HUES64 (cell line): ENCODE measurements at regions not wholly inside any gene's neighbourhood (a gene's known extent, or its start where the extent isn't known, plus 50 kb on each side); places are given as distances from the start of the nearest gene placed in this dataset.
"Not testable (repeated sequence)": the region's sequence is repeated elsewhere in the genome, so short reads cannot be mapped to it uniquely, and the experiment has no call there.

Experiments
- H3K27ac ChIP-seq: 2 replicates; pipeline ENCODE4 v1.7.0; 2013; ENCODE audit warnings: low read depth, low read length, inconsistent platforms
- H3K27me3 ChIP-seq: 2 replicates; pipeline ENCODE4 v1.6.1; 2013; ENCODE audit warnings: mild to moderate bottlenecking, low read length; ENCODE audit not compliant: insufficient read depth
- H3K36me3 ChIP-seq: 2 replicates; pipeline ENCODE4 v1.6.1; 2013; ENCODE audit warnings: mild to moderate bottlenecking, low read length; ENCODE audit not compliant: insufficient read depth
- H3K4me1 ChIP-seq: 2 replicates; pipeline ENCODE4 v1.6.1; 2013; ENCODE audit warnings: mild to moderate bottlenecking, low read length, moderate library complexity; ENCODE audit not compliant: insufficient read depth
- H3K4me3 ChIP-seq: 2 replicates; pipeline ENCODE4 v1.5.1; 2013; ENCODE audit warnings: mild to moderate bottlenecking, low read length, moderate library complexity
- H3K9ac ChIP-seq: 2 replicates; pipeline ENCODE4 v1.6.1; 2013; ENCODE audit warnings: mild to moderate bottlenecking, low read depth, low read length
- H3K9me3 ChIP-seq: 2 replicates; pipeline ENCODE4 v1.6.1; 2013; ENCODE audit warnings: low read depth, low read length; ENCODE audit not compliant: insufficient read depth
- WGBS: fragments of 150-250, 120-280 bp; methylation state at CpG from one replicate; pipeline ENCODE4 v1.1.7; 2013; ENCODE audit warnings: missing lambda C conversion rate; 5-methylcytosine and 5-hydroxymethylcytosine counted together

GRCh38 chr13:82216165-82216564 lies 1666.1 kb downstream of the SLITRK1 start:
- Histone ChIP-seq H3K9ac (no peak overlapping the region), H3K4me1 (no peaks in the 10 kb centered on the region), H3K27me3 (no peaks in the 10 kb centered on the region), H3K27ac (no peak overlapping the region), H3K9me3 (peaks cover 24% of the 10 kb centered on the region), H3K36me3 (no peaks in the 10 kb centered on the region), H3K4me3 (no peak overlapping the region)
- WGBS = 88% methylated on average over 1 of the region's 1 CpG

DNA sequence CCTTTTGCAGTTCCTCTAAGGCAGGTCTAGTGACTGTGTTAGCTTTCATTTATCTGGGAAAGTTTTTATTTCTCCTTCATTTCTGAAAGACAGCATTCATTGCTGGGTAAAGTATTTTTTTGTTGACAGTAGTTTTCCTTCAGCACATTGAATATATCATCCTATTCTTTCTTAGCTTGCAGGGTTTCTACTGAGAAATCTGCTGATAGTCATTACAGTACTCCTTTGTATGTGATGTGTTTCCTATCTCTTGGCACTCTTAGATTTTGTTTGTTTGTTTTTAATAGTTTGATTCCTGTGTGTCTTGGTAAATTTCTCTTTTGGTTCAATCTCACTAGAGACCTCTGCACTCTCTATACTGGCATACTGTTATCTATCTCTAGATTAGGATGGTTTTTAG lies 1667.9 kb downstream of the SLITRK1 start:
- Histone ChIP-seq H3K4me3 (no peak overlapping the region), H3K36me3 (no peaks in the 10 kb centered on the region), H3K27me3 (no peaks in the 10 kb centered on the region), H3K9me3 (peaks cover 24% of the 10 kb centered on the region), H3K27ac (no peak overlapping the region), H3K4me1 (no peaks in the 10 kb centered on the region), H3K9ac (no peak overlapping the region)

DNA sequence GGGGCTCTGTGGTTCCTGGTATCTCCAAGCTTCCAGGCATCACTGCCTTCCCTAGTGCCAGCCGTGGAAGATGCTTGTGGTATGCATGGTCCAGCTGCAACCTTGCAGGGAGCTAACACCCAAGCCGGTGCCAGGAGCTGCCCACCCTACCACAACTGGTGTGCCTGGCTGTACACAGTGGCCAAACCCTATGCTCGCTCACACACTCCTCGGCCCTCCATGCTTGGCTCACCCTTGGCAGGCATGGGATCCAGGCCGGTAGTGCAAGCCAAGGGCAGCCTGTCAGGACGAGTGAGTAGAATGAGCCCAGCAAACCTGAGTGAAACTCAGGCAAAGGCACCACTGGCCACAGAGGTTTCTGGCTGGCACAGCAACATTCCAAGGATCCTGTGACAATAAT lies 1676.0 kb downstream of the SLITRK1 start:
- no peaks in the 10 kb centered on the region for H3K4me1 ChIP-seq
- no peaks in the 10 kb centered on the region for H3K27me3 ChIP-seq
- WGBS = 97% methylated on average over 6 of the region's 6 CpGs
- no peak overlapping the region for H3K27ac ChIP-seq
- H3K9me3 ChIP-seq = peaks cover 16% of the 10 kb centered on the region; the same call in 1 of the 2 replicates
- H3K4me3 ChIP-seq = no peak overlapping the region
- H3K36me3 ChIP-seq = no peaks in the 10 kb centered on the region
- H3K9ac ChIP-seq = no peak overlapping the region

DNA sequence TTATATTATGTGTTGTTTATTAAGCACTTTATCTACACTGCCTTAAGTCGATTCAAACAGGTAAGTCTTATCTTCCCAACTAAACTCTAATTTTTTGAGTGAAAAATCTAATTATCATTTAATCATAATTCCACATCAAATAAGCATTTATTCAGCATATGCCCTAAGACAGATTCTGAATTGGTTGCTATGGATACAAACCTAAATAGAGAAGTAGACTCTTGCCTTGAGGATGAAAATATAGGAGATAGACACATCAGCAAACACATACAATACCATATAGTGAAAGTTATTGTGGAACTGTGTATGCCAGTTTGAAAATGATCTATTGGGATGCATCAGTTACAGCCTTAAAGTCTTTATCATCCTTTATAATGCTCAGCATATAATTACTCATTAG lies 1679.9 kb downstream of the SLITRK1 start:
- no peaks in the 10 kb centered on the region for H3K4me1 ChIP-seq
- no peak overlapping the region for H3K9ac ChIP-seq
- H3K9me3 ChIP-seq = peaks cover 16% of the 10 kb centered on the region; the same call in 1 of the 2 replicates
- H3K36me3 ChIP-seq = no peaks in the 10 kb centered on the region
- H3K27me3 ChIP-seq = no peaks in the 10 kb centered on the region
- H3K4me3 ChIP-seq = no peak overlapping the region
- no peak overlapping the region for H3K27ac ChIP-seq
- WGBS = no CpG with 5 or more reads among the region's 1 CpG

- 94% methylated on average over 2 of the region's 2 CpGs for WGBS
- Histone ChIP-seq H3K4me3 (no peak overlapping the region), H3K9me3 (no peaks in the 10 kb centered on the region)
These were observed 1686.2 kb downstream of the SLITRK1 start for GRCh38 chr13:82196087-82196486.

GRCh38 chr13:82187227-82187626 lies 1695.0 kb downstream of the SLITRK1 start:
- WGBS = 86% methylated on average over 1 of the region's 1 CpG
- Histone ChIP-seq H3K9ac (no peak overlapping the region), H3K27me3 (no peaks in the 10 kb centered on the region), H3K4me1 (no peaks in the 10 kb centered on the region), H3K9me3 (no peaks in the 10 kb centered on the region), H3K4me3 (no peak overlapping the region), H3K36me3 (no peaks in the 10 kb centered on the region), H3K27ac (no peak overlapping the region)

More at GRCh38 chr13:82196087-82196486, 1686.2 kb downstream of the SLITRK1 start:
- H3K36me3 ChIP-seq = no peaks in the 10 kb centered on the region
- H3K27me3 ChIP-seq = no peaks in the 10 kb centered on the region
- H3K4me1 ChIP-seq = no peaks in the 10 kb centered on the region
- no peak overlapping the region for H3K9ac ChIP-seq
- no peak overlapping the region for H3K27ac ChIP-seq

DNA sequence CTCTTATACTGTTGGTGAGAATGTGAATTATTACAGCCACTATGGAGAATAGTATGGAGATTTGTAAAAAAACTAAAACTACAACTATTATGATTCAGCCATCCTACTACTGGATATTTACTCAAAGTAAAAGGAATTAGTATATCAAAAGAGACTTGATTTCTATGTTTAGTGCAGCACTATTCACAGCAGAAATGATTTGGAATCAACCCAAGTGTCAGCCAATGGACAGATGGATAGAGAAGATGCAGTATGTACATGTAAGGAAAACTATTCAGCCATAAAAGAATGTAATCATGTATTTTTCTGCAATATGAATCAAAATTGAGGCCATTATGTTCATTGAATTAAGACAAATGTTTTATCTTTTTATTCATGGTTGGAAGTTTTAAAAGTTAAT lies 1705.5 kb downstream of the SLITRK1 start:
- H3K9ac ChIP-seq = no peak overlapping the region
- no peak overlapping the region for H3K4me3 ChIP-seq
- H3K9me3 ChIP-seq = no peaks in the 10 kb centered on the region
- H3K27me3 ChIP-seq = no peaks in the 10 kb centered on the region
- H3K27ac ChIP-seq = no peak overlapping the region
- H3K4me1 ChIP-seq = no peaks in the 10 kb centered on the region
- no peaks in the 10 kb centered on the region for H3K36me3 ChIP-seq

DNA sequence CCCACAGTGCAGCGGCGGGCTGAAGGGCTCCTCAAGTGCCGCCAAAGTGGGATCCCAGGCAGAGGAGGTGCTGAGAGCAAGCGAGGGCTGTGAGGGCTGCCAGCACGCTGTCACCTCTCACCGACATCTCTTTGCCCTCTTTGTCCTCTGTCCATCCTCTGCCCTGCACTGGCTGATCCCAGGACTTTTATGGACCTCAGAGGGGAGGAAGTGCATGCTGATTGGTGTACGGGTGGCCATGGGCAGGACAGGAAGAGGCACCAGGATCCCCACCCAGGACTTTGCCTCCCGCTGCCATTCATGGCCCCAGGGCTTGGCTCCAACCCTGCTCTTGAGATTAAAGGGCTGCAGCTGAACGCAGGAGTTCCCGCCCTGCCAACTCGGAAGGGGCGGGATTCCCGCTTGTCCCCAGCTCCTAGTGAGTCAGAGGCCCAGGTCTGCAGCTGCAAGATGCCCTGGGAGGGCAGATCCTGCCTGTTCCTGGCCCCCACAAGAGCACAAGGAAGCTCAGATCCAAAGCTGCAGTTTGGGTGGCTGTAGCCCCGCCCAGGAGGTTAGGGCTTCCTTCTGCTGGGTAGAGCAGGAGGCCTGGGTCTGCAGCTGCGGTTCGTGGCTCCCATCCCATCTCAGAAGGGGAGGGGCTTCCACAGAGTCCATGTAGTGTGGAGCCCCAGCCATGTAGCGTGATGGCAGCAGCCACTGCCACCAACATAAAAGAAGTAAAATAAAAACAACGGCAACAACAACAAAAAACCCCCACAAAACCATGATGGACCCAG lies 1716.7 kb downstream of the SLITRK1 start:
- Histone ChIP-seq H3K4me1 (no peaks in the 10 kb centered on the region), H3K9me3 (no peaks in the 10 kb centered on the region), H3K27me3 (no peaks in the 10 kb centered on the region), H3K9ac (no peak overlapping the region), H3K36me3 (no peaks in the 10 kb centered on the region), H3K4me3 (no peak overlapping the region), H3K27ac (no peak overlapping the region)
- WGBS = 94% methylated on average over 18 of the region's 18 CpGs

- WGBS = 96% methylated on average over 31 of the region's 31 CpGs
- not testable (repeated sequence) for H3K27me3 ChIP-seq, H3K4me1 ChIP-seq, H3K4me3 ChIP-seq, H3K9me3 ChIP-seq, H3K36me3 ChIP-seq, H3K9ac ChIP-seq, H3K27ac ChIP-seq
These were observed 1717.4 kb downstream of the SLITRK1 start for GRCh38 chr13:82164780-82165395.

GRCh38 chr13:82147526-82147925 lies 1734.7 kb downstream of the SLITRK1 start:
- no peaks in the 10 kb centered on the region for H3K4me1 ChIP-seq
- H3K9me3 ChIP-seq = no peaks in the 10 kb centered on the region
- H3K4me3 ChIP-seq = no peak overlapping the region
- H3K27ac ChIP-seq = no peak overlapping the region
- H3K9ac ChIP-seq = no peak overlapping the region
- H3K27me3 ChIP-seq = no peaks in the 10 kb centered on the region
- no peaks in the 10 kb centered on the region for H3K36me3 ChIP-seq

DNA sequence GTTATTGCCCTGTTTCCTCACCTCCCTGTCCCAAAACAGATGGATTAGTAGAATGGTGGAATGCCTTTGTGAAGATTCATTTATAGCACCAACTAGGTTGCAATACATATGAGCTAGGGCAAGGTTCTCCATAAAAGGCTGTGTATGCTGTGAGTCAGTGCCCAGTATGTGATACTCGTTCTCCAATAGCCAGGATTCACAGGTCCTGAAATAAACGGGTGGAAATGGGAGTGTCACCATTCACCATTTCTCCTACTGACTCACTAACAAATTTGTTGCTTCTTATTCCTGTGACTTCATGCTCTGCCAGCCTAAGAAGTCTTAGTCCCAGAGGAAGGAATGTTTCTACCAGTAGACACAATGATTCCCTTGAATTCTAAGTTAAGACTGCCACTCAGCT lies 1745.4 kb downstream of the SLITRK1 start:
- Histone ChIP-seq H3K36me3 (no peaks in the 10 kb centered on the region), H3K4me3 (no peak overlapping the region), H3K9me3 (no peaks in the 10 kb centered on the region), H3K27me3 (no peaks in the 10 kb centered on the region), H3K27ac (no peak overlapping the region), H3K9ac (no peak overlapping the region), H3K4me1 (no peaks in the 10 kb centered on the region)
- 100% methylated on average over 2 of the region's 2 CpGs for WGBS
